SK-N-SH treated with all-trans-retinoic acid at 6 μM for 48 hours (cell line): ENCODE measurements at regions not wholly inside any gene's neighbourhood (a gene's known extent, or its start where the extent isn't known, plus 50 kb on each side); places are given as distances from the start of the nearest gene placed in this dataset.
"Not testable (repeated sequence)": the region's sequence is repeated elsewhere in the genome, so short reads cannot be mapped to it uniquely, and the experiment has no call there.

Experiments used
- ATAC-seq: fragments of 200-7000 bp; cut with Tn5 transposase; 3 replicates; pipeline ENCODE4 v1.9.1; 2020; ENCODE audit warnings: mild to moderate bottlenecking, moderate library complexity
- CREB5 ChIP-seq: fragments of 250-450 bp; sonication (Bioruptor Pico); IDR thresholded peaks from 2 replicates; pipeline ENCODE4 v1.5.1; 2020; ENCODE audit warnings: low read depth, mild to moderate bottlenecking, moderate library complexity
- POU6F1 ChIP-seq: fragments of 250-450 bp; sonication (Bioruptor Pico); IDR thresholded peaks from 2 replicates; pipeline ENCODE4 v1.8.0; 2021; ENCODE audit warnings: low read depth, mild to moderate bottlenecking, moderate library complexity, borderline replicate concordance
- RARB ChIP-seq: fragments of 250-450 bp; sonication (Bioruptor Pico); IDR thresholded peaks from 2 replicates; pipeline ENCODE4 v1.8.0; 2021; ENCODE audit warnings: mild to moderate bottlenecking, moderate library complexity
- SNAI2 ChIP-seq: fragments of 250-450 bp; sonication (Bioruptor Pico); IDR thresholded peaks from 2 replicates; pipeline ENCODE4 v1.5.0; 2020; ENCODE audit warnings: mild to moderate bottlenecking, moderate library complexity
- TSHZ2 ChIP-seq: fragments of 250-450 bp; sonication (Bioruptor Pico); IDR thresholded peaks from 2 replicates; pipeline ENCODE4 v1.5.0; 2020; ENCODE audit warnings: mild to moderate bottlenecking, moderate library complexity
- ZFP3 ChIP-seq: fragments of 250-450 bp; sonication (Bioruptor Pico); IDR thresholded peaks from 2 replicates; pipeline ENCODE4 v1.5.0; 2020; ENCODE audit warnings: mild to moderate bottlenecking, moderate library complexity

GRCh38 chr20:53645582-53645897, 51.9 kb upstream of the ZNF217 start (continued):
- TF ChIP-seq TSHZ2 (no peak), CREB5 (CRISPR knock-in tag) (no peak), ZFP3 (CRISPR knock-in tag) (no peak), SNAI2 (CRISPR knock-in tag) (no peak), RARB (no peak), POU6F1 (no peak)

GRCh38 chr20:53644108-53644507, 50.5 kb upstream of the ZNF217 start:
- ATAC-seq = not testable (repeated sequence)
